Epithelial cell of proximal tubule (primary cell): ENCODE measurements at regions not wholly inside any gene's neighbourhood (a gene's known extent, or its start where the extent isn't known, plus 50 kb on each side); places are given as distances from the start of the nearest gene placed in this dataset.

ENCODE experiments used
- DNase-seq: peaks from one replicate; pipeline ENCODE4 v3.0.0-alpha.2; 2011; ENCODE audit warnings: low read depth
- H3K4me3 ChIP-seq: 2 replicates; pipeline ENCODE4 v1.5.1; 2011; ENCODE audit warnings: low read depth, mild to moderate bottlenecking, low read length
- CTCF ChIP-seq: conservative IDR thresholded peaks from 2 replicates; pipeline ENCODE4 v1.5.1; 2012; ENCODE audit warnings: low read depth, mild to moderate bottlenecking, low read length

GRCh38 chr13:83372786-83373185, 509.5 kb downstream of the SLITRK1 start:
- no peak for TF ChIP-seq CTCF
- no peak for DNase-seq

GRCh38 chr13:83365723-83366122, 516.6 kb downstream of the SLITRK1 start:
- no peak overlapping the region for H3K4me3 ChIP-seq
- DNase-seq: no peak
- no peak for TF ChIP-seq CTCF

More at GRCh38 chr13:83372786-83373185, 509.5 kb downstream of the SLITRK1 start:
- no peak overlapping the region for H3K4me3 ChIP-seq

GRCh38 chr13:83355041-83355440, 527.2 kb downstream of the SLITRK1 start:
- TF ChIP-seq CTCF: no peak
- H3K4me3 ChIP-seq: no peak overlapping the region
- no peak for DNase-seq

GRCh38 chr13:83352391-83352790, 529.9 kb downstream of the SLITRK1 start:
- no peak for DNase-seq
- no peak overlapping the region for H3K4me3 ChIP-seq
- no peak for TF ChIP-seq CTCF

GRCh38 chr13:83350569-83350968, 531.7 kb downstream of the SLITRK1 start:
- no peak for TF ChIP-seq CTCF
- H3K4me3 ChIP-seq: no peak overlapping the region
- no peak for DNase-seq

GRCh38 chr13:83344518-83344917, 537.8 kb downstream of the SLITRK1 start:
- TF ChIP-seq CTCF: no peak
- no peak overlapping the region for H3K4me3 ChIP-seq
- no peak for DNase-seq

- no peak for DNase-seq
- no peak overlapping the region for H3K4me3 ChIP-seq
- TF ChIP-seq CTCF: no peak
Measured at GRCh38 chr13:83340170-83340569, 542.1 kb downstream of the SLITRK1 start.
